PC-9 (cell line): ENCODE measurements at regions not wholly inside any gene's neighbourhood (a gene's known extent, or its start where the extent isn't known, plus 50 kb on each side); places are given as distances from the start of the nearest gene placed in this dataset.

Source experiments
- EZH2 ChIP-seq: fragments of 200-600 bp; sonication (generic); IDR thresholded peaks from 2 replicates; pipeline ENCODE4 v1.8.0; 2017; ENCODE audit warnings: antibody characterized with exemption, low read depth
- TF ChIP-seq, protein P1 (sequence below): fragments of 200-600 bp; sonication (generic); conservative IDR thresholded peaks from 2 replicates; pipeline ENCODE4 v1.6.1; 2017; ENCODE audit warnings: mixed run types, antibody characterized with exemption, mild to moderate bottlenecking, moderate library complexity

DNA sequence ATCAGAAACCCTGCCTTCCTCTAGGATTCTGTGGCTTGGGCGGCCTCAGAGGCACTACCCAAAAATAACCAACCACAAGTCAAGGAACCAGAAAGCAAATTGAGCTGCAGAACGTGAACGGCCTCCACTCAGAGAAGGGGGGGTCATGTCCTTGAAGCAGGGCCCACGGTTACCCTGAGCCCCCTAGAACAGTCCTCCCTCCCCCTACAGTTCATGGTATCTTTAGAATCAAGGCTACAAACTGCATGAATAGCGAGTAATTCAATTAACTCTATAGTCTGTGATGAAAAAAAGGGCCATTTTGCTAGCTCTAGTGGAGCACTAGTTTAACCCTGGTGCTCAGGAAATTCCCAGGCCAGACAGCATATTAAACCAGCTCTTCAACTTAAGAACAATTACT lies 79.0 kb upstream of the ZNF507 start:
- TF ChIP-seq, protein P1, sequence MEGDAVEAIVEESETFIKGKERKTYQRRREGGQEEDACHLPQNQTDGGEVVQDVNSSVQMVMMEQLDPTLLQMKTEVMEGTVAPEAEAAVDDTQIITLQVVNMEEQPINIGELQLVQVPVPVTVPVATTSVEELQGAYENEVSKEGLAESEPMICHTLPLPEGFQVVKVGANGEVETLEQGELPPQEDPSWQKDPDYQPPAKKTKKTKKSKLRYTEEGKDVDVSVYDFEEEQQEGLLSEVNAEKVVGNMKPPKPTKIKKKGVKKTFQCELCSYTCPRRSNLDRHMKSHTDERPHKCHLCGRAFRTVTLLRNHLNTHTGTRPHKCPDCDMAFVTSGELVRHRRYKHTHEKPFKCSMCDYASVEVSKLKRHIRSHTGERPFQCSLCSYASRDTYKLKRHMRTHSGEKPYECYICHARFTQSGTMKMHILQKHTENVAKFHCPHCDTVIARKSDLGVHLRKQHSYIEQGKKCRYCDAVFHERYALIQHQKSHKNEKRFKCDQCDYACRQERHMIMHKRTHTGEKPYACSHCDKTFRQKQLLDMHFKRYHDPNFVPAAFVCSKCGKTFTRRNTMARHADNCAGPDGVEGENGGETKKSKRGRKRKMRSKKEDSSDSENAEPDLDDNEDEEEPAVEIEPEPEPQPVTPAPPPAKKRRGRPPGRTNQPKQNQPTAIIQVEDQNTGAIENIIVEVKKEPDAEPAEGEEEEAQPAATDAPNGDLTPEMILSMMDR: no peak
- no peak for TF ChIP-seq EZH2
